ENCODE measurements at regions not wholly inside any gene's neighbourhood (a gene's known extent, or its start where the extent isn't known, plus 50 kb on each side); places are given as distances from the start of the nearest gene placed in this dataset.

GRCh38 chr1:229892515-229893117, 174.4 kb upstream of the GALNT2 start:
- H3K36me3 Mint-ChIP-seq (ENCODE audit: insufficient read depth), result no peaks in the 10 kb centered on the region
- H3K4me3 Mint-ChIP-seq (ENCODE audit: low read depth), result no peak overlapping the region
- peaks cover 9% of the 10 kb centered on the region for H3K27me3 Mint-ChIP-seq
- H3K27ac Mint-ChIP-seq, result no peak overlapping the region
- no peak for DNase-seq (ENCODE audit: low spot score, unreplicated experiment)
- H3K9me3 Mint-ChIP-seq (ENCODE audit: low read depth), result no peaks in the 10 kb centered on the region
- TF ChIP-seq, protein P1, sequence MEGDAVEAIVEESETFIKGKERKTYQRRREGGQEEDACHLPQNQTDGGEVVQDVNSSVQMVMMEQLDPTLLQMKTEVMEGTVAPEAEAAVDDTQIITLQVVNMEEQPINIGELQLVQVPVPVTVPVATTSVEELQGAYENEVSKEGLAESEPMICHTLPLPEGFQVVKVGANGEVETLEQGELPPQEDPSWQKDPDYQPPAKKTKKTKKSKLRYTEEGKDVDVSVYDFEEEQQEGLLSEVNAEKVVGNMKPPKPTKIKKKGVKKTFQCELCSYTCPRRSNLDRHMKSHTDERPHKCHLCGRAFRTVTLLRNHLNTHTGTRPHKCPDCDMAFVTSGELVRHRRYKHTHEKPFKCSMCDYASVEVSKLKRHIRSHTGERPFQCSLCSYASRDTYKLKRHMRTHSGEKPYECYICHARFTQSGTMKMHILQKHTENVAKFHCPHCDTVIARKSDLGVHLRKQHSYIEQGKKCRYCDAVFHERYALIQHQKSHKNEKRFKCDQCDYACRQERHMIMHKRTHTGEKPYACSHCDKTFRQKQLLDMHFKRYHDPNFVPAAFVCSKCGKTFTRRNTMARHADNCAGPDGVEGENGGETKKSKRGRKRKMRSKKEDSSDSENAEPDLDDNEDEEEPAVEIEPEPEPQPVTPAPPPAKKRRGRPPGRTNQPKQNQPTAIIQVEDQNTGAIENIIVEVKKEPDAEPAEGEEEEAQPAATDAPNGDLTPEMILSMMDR (IDR thresholded peaks at IDR 0.05; ENCODE audit: unreplicated experiment), result no peak
- H3K4me1 Mint-ChIP-seq (ENCODE audit: low read depth), result no peaks in the 10 kb centered on the region

DNA sequence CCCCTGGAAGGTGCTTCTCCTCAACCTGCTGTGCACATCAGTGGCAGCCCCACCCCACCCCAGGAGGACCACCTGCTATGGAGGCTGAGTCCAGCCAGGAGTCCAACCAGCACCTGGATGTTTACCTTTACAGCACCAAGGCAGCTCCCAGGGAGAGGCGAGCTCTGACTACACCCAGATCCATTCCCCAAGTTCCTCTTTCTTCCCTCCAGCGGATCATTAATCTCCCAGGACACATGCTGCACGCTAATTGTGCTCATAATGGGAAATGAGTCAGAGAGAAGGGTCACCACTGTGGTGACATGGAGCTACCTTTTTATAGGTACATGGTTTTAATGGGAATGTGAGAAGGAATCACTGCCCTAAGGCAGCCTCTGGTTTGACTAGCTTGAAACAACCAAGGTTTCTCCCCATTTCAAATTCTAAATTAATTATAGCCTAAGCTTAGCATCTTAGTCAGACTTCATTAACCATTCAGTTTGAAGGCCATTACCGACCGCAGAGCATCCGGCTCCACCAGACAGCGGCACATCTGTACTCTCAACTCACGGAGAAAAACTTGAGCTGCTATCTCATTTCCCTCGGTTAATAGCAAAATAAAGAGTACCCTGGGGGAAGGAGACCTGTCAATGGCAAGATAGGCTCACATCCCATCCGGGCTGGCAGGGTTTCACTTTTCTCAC, 173.1 kb upstream of the GALNT2 start:
- no peak overlapping the region for H3K27ac Mint-ChIP-seq
- H3K4me1 Mint-ChIP-seq (ENCODE audit: low read depth), result no peaks in the 10 kb centered on the region
- peaks cover 9% of the 10 kb centered on the region for H3K27me3 Mint-ChIP-seq
- H3K36me3 Mint-ChIP-seq (ENCODE audit: insufficient read depth), result no peaks in the 10 kb centered on the region
- no peaks in the 10 kb centered on the region for H3K9me3 Mint-ChIP-seq (ENCODE audit: low read depth)
- no peak for DNase-seq (ENCODE audit: low spot score, unreplicated experiment)
- H3K4me3 Mint-ChIP-seq (ENCODE audit: low read depth), result no peak overlapping the region
- TF ChIP-seq, protein P1 (IDR thresholded peaks at IDR 0.05; ENCODE audit: unreplicated experiment), result no peak

DNA sequence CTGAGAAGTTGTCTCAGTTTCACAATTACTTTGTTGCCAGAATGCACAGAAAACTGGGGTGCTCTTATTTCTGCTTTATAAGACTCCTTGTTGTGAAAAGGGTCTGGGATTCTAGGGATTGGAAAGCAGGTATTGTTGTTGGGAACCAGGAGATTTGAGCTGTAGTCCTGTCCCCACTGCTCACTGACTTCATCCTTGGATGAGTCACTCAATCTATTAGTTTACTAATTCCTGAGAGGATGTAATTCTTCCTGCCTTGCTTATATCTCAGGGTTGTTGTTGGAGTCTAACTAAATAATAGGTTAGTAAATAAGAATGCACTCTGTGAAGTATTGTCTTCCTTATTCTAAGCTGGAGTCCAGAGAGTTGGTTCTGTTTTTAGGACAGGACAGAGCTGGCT, 172.5 kb upstream of the GALNT2 start:
- DNase-seq (ENCODE audit: low spot score, unreplicated experiment), result no peak

GRCh38 chr1:229895605-229896004, 171.4 kb upstream of the GALNT2 start:
- Mint-ChIP-seq H3K9me3 (ENCODE audit: low read depth) (no peaks in the 10 kb centered on the region), H3K36me3 (ENCODE audit: insufficient read depth) (no peaks in the 10 kb centered on the region)

More for the DNA sequence above, 172.5 kb upstream of the GALNT2 start:
- Mint-ChIP-seq H3K4me1 (ENCODE audit: low read depth) (no peaks in the 10 kb centered on the region), H3K36me3 (ENCODE audit: insufficient read depth) (no peaks in the 10 kb centered on the region), H3K9me3 (ENCODE audit: low read depth) (no peaks in the 10 kb centered on the region), H3K27ac (no peak overlapping the region), H3K4me3 (ENCODE audit: low read depth) (no peak overlapping the region), H3K27me3 (peaks cover 9% of the 10 kb centered on the region)
- TF ChIP-seq, protein P1 (IDR thresholded peaks at IDR 0.05; ENCODE audit: unreplicated experiment), result no peak

GRCh38 chr1:229896306-229896705, 170.7 kb upstream of the GALNT2 start:
- H3K9me3 Mint-ChIP-seq (ENCODE audit: low read depth), result no peaks in the 10 kb centered on the region
- no peak for DNase-seq (ENCODE audit: low spot score, unreplicated experiment)
- no peak overlapping the region for H3K27ac Mint-ChIP-seq
- no peaks in the 10 kb centered on the region for H3K4me1 Mint-ChIP-seq (ENCODE audit: low read depth)
- TF ChIP-seq, protein P1 (IDR thresholded peaks at IDR 0.05; ENCODE audit: unreplicated experiment), result no peak
- H3K36me3 Mint-ChIP-seq (ENCODE audit: insufficient read depth), result no peaks in the 10 kb centered on the region
- peaks cover 9% of the 10 kb centered on the region for H3K27me3 Mint-ChIP-seq
- no peak overlapping the region for H3K4me3 Mint-ChIP-seq (ENCODE audit: low read depth)

More at GRCh38 chr1:229895605-229896004, 171.4 kb upstream of the GALNT2 start:
- TF ChIP-seq, protein P1 (IDR thresholded peaks at IDR 0.05; ENCODE audit: unreplicated experiment), result no peak
- peaks cover 9% of the 10 kb centered on the region for H3K27me3 Mint-ChIP-seq
- no peak overlapping the region for H3K27ac Mint-ChIP-seq
- no peak overlapping the region for H3K4me3 Mint-ChIP-seq (ENCODE audit: low read depth)
- no peak for DNase-seq (ENCODE audit: low spot score, unreplicated experiment)
- H3K4me1 Mint-ChIP-seq (ENCODE audit: low read depth), result no peaks in the 10 kb centered on the region
